NOMO-1 treated with DMSO at 0.1 percent for 48 hours (cell line): ENCODE measurements at regions not wholly inside any gene's neighbourhood (a gene's known extent, or its start where the extent isn't known, plus 50 kb on each side); places are given as distances from the start of the nearest gene placed in this dataset.
"Not testable (repeated sequence)": the region's sequence is repeated elsewhere in the genome, so short reads cannot be mapped to it uniquely, and the experiment has no call there.

Experiments
- DNase-seq: peaks from one replicate; lab custom pipeline; 2025; ENCODE audit not compliant: unreplicated experiment; lab: John Stamatoyannopoulos, UW

DNA sequence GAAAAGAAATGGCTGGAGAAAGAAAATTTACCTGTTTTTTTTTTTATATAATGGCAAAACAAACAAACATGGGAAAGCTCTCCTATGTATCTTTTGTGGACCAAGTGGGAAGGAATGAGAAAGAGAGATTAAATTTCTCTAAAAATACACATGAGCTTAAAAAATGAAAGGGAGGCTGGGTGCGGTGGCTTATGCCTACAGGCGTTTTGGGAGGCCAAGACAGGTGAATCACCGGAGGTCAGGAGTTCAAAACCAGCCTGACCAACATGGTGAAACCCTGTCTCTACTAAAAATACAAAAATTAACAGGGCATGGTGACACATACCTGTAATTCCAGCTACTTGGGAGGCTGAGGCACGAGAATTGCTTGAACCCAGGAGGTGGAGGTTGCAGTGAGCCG is 388.0 kb downstream of the TFAP2B start:
- DNase-seq: not testable (repeated sequence)

- no peak for DNase-seq
Observed at GRCh38 chr6:51209651-51210050, 391.0 kb downstream of the TFAP2B start.

- no peak for DNase-seq
Observed at GRCh38 chr6:51213811-51214210, 395.1 kb downstream of the TFAP2B start.

GRCh38 chr6:51214442-51214841 is 395.8 kb downstream of the TFAP2B start:
- no peak for DNase-seq

DNA sequence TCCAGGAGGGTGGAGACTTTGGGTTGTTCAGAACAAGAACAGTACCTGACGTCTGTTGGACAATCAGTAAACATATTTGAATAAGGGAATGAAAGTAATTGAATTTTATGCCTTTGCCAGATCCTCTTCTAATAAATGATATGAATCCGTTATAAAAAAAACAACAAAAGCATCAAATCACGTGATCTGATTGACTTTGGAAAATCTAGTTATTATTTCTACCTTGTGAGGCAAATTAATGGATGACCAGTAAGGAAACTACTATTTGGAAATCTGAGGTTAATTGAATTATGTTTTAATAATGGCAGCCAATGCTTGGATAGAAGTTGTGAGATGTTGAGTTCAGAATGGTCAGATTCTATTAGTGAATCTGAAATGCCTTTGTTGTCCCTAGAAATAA is 399.5 kb downstream of the TFAP2B start:
- DNase-seq: no peak

GRCh38 chr6:51224580-51225240 is 406.0 kb downstream of the TFAP2B start:
- not testable (repeated sequence) for DNase-seq

GRCh38 chr6:51241376-51241775 is 422.7 kb downstream of the TFAP2B start:
- no peak for DNase-seq

- DNase-seq: no peak
Observed at GRCh38 chr6:51249798-51250197, 431.1 kb downstream of the TFAP2B start.

DNA sequence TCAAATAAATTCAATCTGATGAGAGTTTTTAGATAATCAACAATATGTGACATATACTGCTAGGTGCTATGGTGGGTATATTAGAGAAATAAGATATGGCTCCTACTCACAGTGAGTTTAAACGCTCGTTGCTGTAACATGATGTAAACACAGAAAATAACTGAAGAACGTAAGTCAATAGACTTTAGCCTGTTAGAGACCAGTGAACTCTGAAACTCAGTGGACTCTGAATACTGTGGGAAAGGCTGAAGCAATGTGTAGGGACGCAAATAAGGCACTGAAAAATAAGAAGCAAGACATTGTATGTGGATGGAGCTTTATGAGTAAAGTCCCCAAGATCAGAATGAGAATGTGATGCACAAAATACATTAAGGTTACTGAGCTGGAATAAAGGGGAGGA is 431.6 kb downstream of the TFAP2B start:
- DNase-seq: no peak

DNA sequence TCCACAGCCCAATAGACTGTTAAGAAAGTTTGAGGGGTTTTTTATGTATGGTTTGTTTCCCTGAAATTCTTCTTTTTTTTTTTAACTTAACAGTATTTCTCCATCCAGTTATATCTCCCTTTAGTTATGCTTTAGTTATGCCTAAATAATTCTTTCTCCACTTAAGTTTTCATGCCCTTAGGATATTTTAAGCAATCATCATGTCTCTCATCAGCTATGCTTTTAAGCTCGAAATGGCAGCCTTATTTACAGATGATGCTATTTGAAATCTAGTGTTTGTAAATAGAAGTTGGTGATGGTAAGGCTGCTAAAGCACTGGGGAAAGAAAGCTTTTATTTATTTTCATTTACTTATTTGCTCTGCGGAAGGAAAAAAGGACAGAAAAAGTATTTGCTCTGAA is 439.3 kb downstream of the TFAP2B start:
- no peak for DNase-seq

GRCh38 chr6:51260003-51260402 is 441.3 kb downstream of the TFAP2B start:
- no peak for DNase-seq

DNA sequence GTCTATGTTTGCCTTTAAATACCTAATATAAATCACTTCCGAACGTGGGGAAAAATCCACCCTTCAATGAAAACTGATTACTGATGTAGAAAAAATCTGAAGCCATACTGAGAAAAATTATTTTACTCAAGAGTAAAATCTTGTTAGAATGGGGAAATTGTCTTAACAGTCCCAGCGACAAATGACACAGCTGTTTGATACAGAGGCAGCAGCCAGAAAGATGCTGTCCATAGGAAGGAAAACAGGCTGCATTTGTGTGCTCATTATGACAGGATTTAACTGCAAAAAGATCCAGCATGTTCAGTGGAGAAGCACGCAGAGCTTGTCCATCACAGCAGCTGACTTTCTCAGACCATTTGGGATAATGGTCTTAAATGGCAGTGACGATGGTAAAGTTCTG is 443.0 kb downstream of the TFAP2B start:
- no peak for DNase-seq

GRCh38 chr6:51265426-51265825 is 446.8 kb downstream of the TFAP2B start:
- DNase-seq: peak; percentile 76

DNA sequence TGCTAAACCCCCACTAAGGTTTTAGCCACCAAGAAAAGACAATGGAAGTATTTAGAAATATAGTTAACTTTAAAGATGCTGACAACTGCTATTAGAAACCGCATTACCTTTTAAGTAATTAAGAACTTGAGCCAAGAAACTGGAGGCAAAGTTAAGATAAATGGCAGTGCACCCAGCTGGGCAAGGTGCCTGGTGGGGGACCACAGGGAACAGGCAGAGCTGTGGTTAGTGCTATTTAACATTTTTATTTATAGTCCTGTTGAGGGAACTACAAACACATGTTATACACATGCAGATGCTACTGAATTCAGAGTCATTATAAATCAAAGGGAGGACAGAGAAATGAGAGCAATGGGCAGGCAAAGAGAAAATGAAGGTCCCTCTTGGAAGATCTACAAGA is 447.9 kb downstream of the TFAP2B start:
- peak; percentile 23 for DNase-seq

DNA sequence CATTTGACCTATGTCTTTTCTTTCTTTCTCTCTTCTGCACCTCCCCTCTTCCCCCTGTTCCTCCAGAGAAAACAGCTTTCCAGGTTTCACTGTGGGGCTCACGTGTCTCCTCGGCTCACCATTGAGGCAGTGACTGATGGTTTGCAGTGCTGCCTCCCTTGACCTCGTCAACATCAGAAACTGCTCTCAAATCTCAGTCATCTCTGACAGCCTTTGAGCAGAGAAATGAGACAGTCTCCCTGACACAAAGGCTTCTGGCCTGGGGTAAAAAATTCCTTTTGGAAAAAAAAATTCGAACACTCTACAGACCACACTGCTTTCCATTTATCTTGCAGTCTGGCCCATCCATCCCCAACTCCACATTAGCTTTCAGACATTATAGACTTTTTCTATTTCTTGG is 450.0 kb downstream of the TFAP2B start:
- DNase-seq: no peak

DNA sequence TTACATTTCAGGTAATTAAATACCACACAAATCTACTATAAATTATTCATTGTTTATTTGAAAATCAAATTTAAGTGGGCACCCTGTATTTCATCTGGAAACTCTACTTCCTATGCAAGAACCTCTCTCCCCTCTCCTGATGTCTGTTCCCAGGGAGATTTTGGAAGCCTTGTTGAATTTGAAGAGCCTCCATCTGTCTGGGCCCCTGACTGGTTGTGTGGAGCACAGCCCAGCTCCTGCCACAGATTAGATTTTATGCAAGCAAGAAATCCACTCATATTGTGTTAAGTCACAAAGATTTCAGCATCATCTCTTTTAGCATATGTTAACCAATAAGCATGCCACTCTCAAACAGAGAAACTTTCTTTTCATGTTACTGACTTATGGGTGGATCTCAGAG is 451.2 kb downstream of the TFAP2B start:
- no peak for DNase-seq

- DNase-seq: no peak
Observed at GRCh38 chr6:51271615-51272014, 452.9 kb downstream of the TFAP2B start.

- DNase-seq: peak; percentile 94
Observed at GRCh38 chr6:51273228-51273961, 454.7 kb downstream of the TFAP2B start.

- DNase-seq: no peak
Observed at GRCh38 chr6:51277474-51277873, 458.8 kb downstream of the TFAP2B start.

GRCh38 chr6:51282026-51282425 is 463.4 kb downstream of the TFAP2B start:
- no peak for DNase-seq

- DNase-seq: peak; percentile 66
Observed at GRCh38 chr6:51283723-51284355, 465.2 kb downstream of the TFAP2B start.

GRCh38 chr6:51285876-51286275 is 467.2 kb downstream of the TFAP2B start:
- DNase-seq: no peak
